Neural progenitor cell (in vitro differentiated cells): ENCODE measurements at regions not wholly inside any gene's neighbourhood (a gene's known extent, or its start where the extent isn't known, plus 50 kb on each side); places are given as distances from the start of the nearest gene placed in this dataset.
"Not testable (repeated sequence)": the region's sequence is repeated elsewhere in the genome, so short reads cannot be mapped to it uniquely, and the experiment has no call there.

Source experiments
- DNase-seq: peaks from one replicate; pipeline ENCODE4 v3.0.0-alpha.2; 2016; ENCODE audit warnings: low spot score
- H2AFZ ChIP-seq: fragments of 200-600 bp; sonication (generic); replicated peaks from 2 replicates; pipeline ENCODE4 v1.6.1; 2016; ENCODE audit warnings: antibody characterized with exemption
- H3F3A ChIP-seq: fragments of 200-600 bp; sonication (generic); 2 replicates; pipeline ENCODE4 v1.6.1; 2016; ENCODE audit warnings: antibody characterized with exemption, low read depth
- H3K27ac ChIP-seq: fragments of 200-600 bp; sonication (generic); 2 replicates; pipeline ENCODE4 v1.5.1; 2016; ENCODE audit warnings: mild to moderate bottlenecking
- H3K27me3 ChIP-seq: fragments of 200-600 bp; sonication (generic); 2 replicates; pipeline ENCODE4 v1.6.1; 2016; ENCODE audit warnings: mild to moderate bottlenecking, moderate library complexity
- H3K36me3 ChIP-seq: fragments of 200-600 bp; sonication (generic); 2 replicates; pipeline ENCODE4 v1.5.1; 2016
- H3K4me1 ChIP-seq: fragments of 200-600 bp; sonication (generic); 2 replicates; pipeline ENCODE4 v1.6.1; 2016; ENCODE audit warnings: mixed run types
- H3K4me2 ChIP-seq: fragments of 200-600 bp; sonication (generic); 2 replicates; pipeline ENCODE4 v1.6.1; 2016
- H3K4me3 ChIP-seq: fragments of 200-600 bp; sonication (generic); 2 replicates; pipeline ENCODE4 v1.5.1; 2016
- H3K79me2 ChIP-seq: fragments of 200-600 bp; sonication (generic); 2 replicates; pipeline ENCODE4 v1.6.1; 2016; ENCODE audit warnings: low read depth
- H3K9ac ChIP-seq: fragments of 200-600 bp; sonication (generic); 2 replicates; pipeline ENCODE4 v1.6.1; 2016
- H3K9me3 ChIP-seq: fragments of 200-600 bp; sonication (generic); 2 replicates; pipeline ENCODE4 v1.5.1; 2016; ENCODE audit warnings: low read depth
- H4K20me1 ChIP-seq: fragments of 200-600 bp; sonication (generic); 2 replicates; pipeline ENCODE4 v1.6.1; 2016; ENCODE audit warnings: low read depth
- H3K27ac Mint-ChIP-seq: 3 replicates; pipeline ENCODE4 v1.8.0; 2021; ENCODE audit warnings: mixed read lengths
- H3K27me3 Mint-ChIP-seq: 2 replicates; pipeline ENCODE4 v1.8.0; 2022; ENCODE audit warnings: low read depth, mild to moderate bottlenecking, inconsistent platforms, moderate library complexity, mixed read lengths; ENCODE audit not compliant: insufficient read depth
- H3K36me3 Mint-ChIP-seq: 3 replicates; pipeline ENCODE4 v1.8.0; 2021; ENCODE audit warnings: mixed read lengths
- H3K4me1 Mint-ChIP-seq: 3 replicates; pipeline ENCODE4 v1.8.0; 2021; ENCODE audit warnings: mixed read lengths
- H3K4me3 Mint-ChIP-seq: 3 replicates; pipeline ENCODE4 v1.8.0; 2021; ENCODE audit warnings: mild to moderate bottlenecking, moderate library complexity, mixed read lengths
- H3K9me3 Mint-ChIP-seq: 3 replicates; pipeline ENCODE4 v1.8.0; 2020; ENCODE audit warnings: mixed read lengths
- CTCF ChIP-seq: fragments of 200-600 bp; sonication (generic); IDR thresholded peaks from 2 replicates; pipeline ENCODE4 v1.5.1; 2017; ENCODE audit warnings: antibody characterized with exemption, mild to moderate bottlenecking
- EZH2 ChIP-seq: fragments of 200-600 bp; sonication (generic); IDR thresholded peaks from 2 replicates; pipeline ENCODE4 v1.6.1; 2017; ENCODE audit warnings: antibody characterized with exemption, mild to moderate bottlenecking, moderate library complexity
- EZH2phosphoT487 ChIP-seq: fragments of 200-600 bp; sonication (generic); IDR thresholded peaks from 2 replicates; pipeline ENCODE4 v1.6.1; 2017; ENCODE audit warnings: antibody characterized with exemption

- H3K27me3 ChIP-seq = no peaks in the 10 kb centered on the region
- H3F3A ChIP-seq = no peaks in the 10 kb centered on the region
- H3K36me3 Mint-ChIP-seq = no peaks in the 10 kb centered on the region
- no peak overlapping the region for H2AFZ ChIP-seq
- no peaks in the 10 kb centered on the region for H4K20me1 ChIP-seq
- DNase-seq = no peak
- H3K27me3 Mint-ChIP-seq = peaks cover 3% of the 10 kb centered on the region
- no peak overlapping the region for H3K27ac ChIP-seq
- H3K79me2 ChIP-seq = no peaks in the 10 kb centered on the region
- no peak overlapping the region for H3K4me3 ChIP-seq
- no peak overlapping the region for H3K4me2 ChIP-seq
- TF ChIP-seq CTCF (no peak), EZH2 (no peak), EZH2phosphoT487 (no peak)
- H3K36me3 ChIP-seq = peaks cover 5% of the 10 kb centered on the region
- no peak overlapping the region for H3K4me3 Mint-ChIP-seq
- no peaks in the 10 kb centered on the region for H3K4me1 ChIP-seq
- no peaks in the 10 kb centered on the region for H3K9me3 Mint-ChIP-seq
- no peaks in the 10 kb centered on the region for H3K9me3 ChIP-seq
- no peak overlapping the region for H3K27ac Mint-ChIP-seq
- H3K9ac ChIP-seq = no peak overlapping the region
- H3K4me1 Mint-ChIP-seq = no peaks in the 10 kb centered on the region
These were observed 743.5 kb upstream of the ARPP21 start for GRCh38 chr3:34895841-34896240.

GRCh38 chr3:34909679-34910078, 729.6 kb upstream of the ARPP21 start:
- not testable (repeated sequence) for H3K4me1 ChIP-seq, H3K9ac ChIP-seq, H3K27me3 Mint-ChIP-seq, H3K4me1 Mint-ChIP-seq, H3K27ac ChIP-seq, H3K4me3 ChIP-seq, DNase-seq, H3K9me3 Mint-ChIP-seq, H3K27me3 ChIP-seq, H3K9me3 ChIP-seq, H4K20me1 ChIP-seq, H3K4me2 ChIP-seq, H3K36me3 Mint-ChIP-seq, H3K4me3 Mint-ChIP-seq, H2AFZ ChIP-seq, H3K79me2 ChIP-seq, H3K36me3 ChIP-seq, H3F3A ChIP-seq, H3K27ac Mint-ChIP-seq

GRCh38 chr3:34919025-34919424, 720.3 kb upstream of the ARPP21 start:
- Histone ChIP-seq H4K20me1 (no peaks in the 10 kb centered on the region), H3K4me1 (peaks cover 31% of the 10 kb centered on the region), H3K9ac (no peak overlapping the region), H3K36me3 (no peaks in the 10 kb centered on the region), H3K9me3 (no peaks in the 10 kb centered on the region), H3K4me2 (peak overlapping the region; percentile 15), H3K27ac (no peak overlapping the region), H3K79me2 (no peaks in the 10 kb centered on the region), H3F3A (peaks cover 30% of the 10 kb centered on the region), H3K27me3 (no peaks in the 10 kb centered on the region), H3K4me3 (no peak overlapping the region), H2AFZ (peak overlapping the region; percentile 44)
- H3K36me3 Mint-ChIP-seq = no peaks in the 10 kb centered on the region
- H3K4me3 Mint-ChIP-seq = no peak overlapping the region
- TF ChIP-seq CTCF (no peak), EZH2 (no peak), EZH2phosphoT487 (no peak)
- peak; percentile 5 for DNase-seq
- H3K9me3 Mint-ChIP-seq = no peaks in the 10 kb centered on the region
- no peak overlapping the region for H3K27ac Mint-ChIP-seq
- no peaks in the 10 kb centered on the region for H3K27me3 Mint-ChIP-seq
- peaks cover 12% of the 10 kb centered on the region for H3K4me1 Mint-ChIP-seq

- Mint-ChIP-seq H3K36me3 (no peaks in the 10 kb centered on the region), H3K4me1 (peaks cover 12% of the 10 kb centered on the region), H3K27ac (peak overlapping the region; percentile 17), H3K27me3 (no peaks in the 10 kb centered on the region), H3K4me3 (no peak overlapping the region), H3K9me3 (no peaks in the 10 kb centered on the region)
- Histone ChIP-seq H3K4me2 (peak overlapping the region; percentile 53), H4K20me1 (no peaks in the 10 kb centered on the region), H3K27me3 (no peaks in the 10 kb centered on the region), H3F3A (peaks cover 30% of the 10 kb centered on the region), H3K4me1 (peaks cover 31% of the 10 kb centered on the region), H2AFZ (peak overlapping the region; percentile 6), H3K36me3 (no peaks in the 10 kb centered on the region), H3K27ac (peak overlapping the region; percentile 83), H3K79me2 (no peaks in the 10 kb centered on the region), H3K4me3 (peak overlapping the region; percentile 5), H3K9ac (no peak overlapping the region), H3K9me3 (no peaks in the 10 kb centered on the region)
- peak; percentile 57 for DNase-seq
- no peak for TF ChIP-seq EZH2phosphoT487
- no peak for TF ChIP-seq EZH2
- TF ChIP-seq CTCF = no peak
These were observed 718.5 kb upstream of the ARPP21 start for GRCh38 chr3:34920806-34921205.
